ENCODE measurements at regions not wholly inside any gene's neighbourhood (a gene's known extent, or its start where the extent isn't known, plus 50 kb on each side); places are given as distances from the start of the nearest gene placed in this dataset.

GRCh38 chr6:43903739-43904290 lies 133.8 kb downstream of the VEGFA start:
- no peak for DNase-seq (ENCODE audit: low spot score in 2 of 2)
- WGBS: 90% methylated on average over 6 of the region's 7 CpGs
- Histone ChIP-seq H3K36me3 (no peaks in the 10 kb centered on the region), H3K27me3 (peaks cover 2% of the 10 kb centered on the region), H3K9me3 (no peaks in the 10 kb centered on the region), H3K4me1 (no peaks in the 10 kb centered on the region), H3K4me3 (no peak overlapping the region), H3K27ac (no peak overlapping the region)
- TF ChIP-seq CTCF (IDR thresholded peaks at IDR 0.05) (no peak), POLR2AphosphoS5 (IDR thresholded peaks at IDR 0.05) (no peak), POLR2A (IDR thresholded peaks at IDR 0.05) (no peak), EP300 (IDR thresholded peaks at IDR 0.05) (no peak)

- Histone ChIP-seq H3K9me3 (no peaks in the 10 kb centered on the region), H3K27ac (no peak overlapping the region), H3K4me3 (no peak overlapping the region), H3K27me3 (no peaks in the 10 kb centered on the region), H3K36me3 (no peaks in the 10 kb centered on the region), H3K4me1 (no peaks in the 10 kb centered on the region)
- TF ChIP-seq POLR2AphosphoS5 (IDR thresholded peaks at IDR 0.05) (no peak), POLR2A (IDR thresholded peaks at IDR 0.05) (no peak), CTCF (IDR thresholded peaks at IDR 0.05) (no peak), EP300 (IDR thresholded peaks at IDR 0.05) (no peak)
- WGBS: 74% methylated on average over 4 of the region's 4 CpGs
- no peak for DNase-seq (ENCODE audit: low spot score in 2 of 2)
These were observed 131.8 kb downstream of the VEGFA start for GRCh38 chr6:43901733-43902230.

- no peak overlapping the region for H3K4me3 ChIP-seq
- 91% methylated on average over 13 of the region's 13 CpGs for WGBS
- DNase-seq (ENCODE audit: low spot score in 2 of 2): no peak
- no peak for TF ChIP-seq POLR2A (IDR thresholded peaks at IDR 0.05)
- no peak for TF ChIP-seq CTCF (IDR thresholded peaks at IDR 0.05)
- no peak for TF ChIP-seq EP300 (IDR thresholded peaks at IDR 0.05)
- TF ChIP-seq POLR2AphosphoS5 (IDR thresholded peaks at IDR 0.05): no peak
- H3K9me3 ChIP-seq: no peaks in the 10 kb centered on the region
- no peak overlapping the region for H3K27ac ChIP-seq
- H3K4me1 ChIP-seq: no peaks in the 10 kb centered on the region
- H3K36me3 ChIP-seq: no peaks in the 10 kb centered on the region
- H3K27me3 ChIP-seq: no peaks in the 10 kb centered on the region
These were observed 131.1 kb downstream of the VEGFA start for GRCh38 chr6:43900916-43901732.

GRCh38 chr6:43900560-43900915 lies 130.5 kb downstream of the VEGFA start:
- no peak overlapping the region for H3K4me3 ChIP-seq
- H3K27me3 ChIP-seq: no peaks in the 10 kb centered on the region
- no peaks in the 10 kb centered on the region for H3K9me3 ChIP-seq
- 87% methylated on average over 3 of the region's 3 CpGs for WGBS
- TF ChIP-seq CTCF (IDR thresholded peaks at IDR 0.05) (no peak), POLR2A (IDR thresholded peaks at IDR 0.05) (no peak), POLR2AphosphoS5 (IDR thresholded peaks at IDR 0.05) (no peak), EP300 (IDR thresholded peaks at IDR 0.05) (no peak)
- no peak overlapping the region for H3K27ac ChIP-seq
- DNase-seq (ENCODE audit: low spot score in 2 of 2): no peak
- no peaks in the 10 kb centered on the region for H3K36me3 ChIP-seq
- no peaks in the 10 kb centered on the region for H3K4me1 ChIP-seq

- H3K27me3 ChIP-seq: no peaks in the 10 kb centered on the region
- H3K4me3 ChIP-seq: no peak overlapping the region
- no peaks in the 10 kb centered on the region for H3K9me3 ChIP-seq
- no peaks in the 10 kb centered on the region for H3K36me3 ChIP-seq
- TF ChIP-seq CTCF (IDR thresholded peaks at IDR 0.05): no peak
- no peak for TF ChIP-seq EP300 (IDR thresholded peaks at IDR 0.05)
- TF ChIP-seq POLR2A (IDR thresholded peaks at IDR 0.05): no peak
- TF ChIP-seq POLR2AphosphoS5 (IDR thresholded peaks at IDR 0.05): no peak
- no peak for DNase-seq (ENCODE audit: low spot score in 2 of 2)
- 94% methylated on average over 4 of the region's 4 CpGs for WGBS
- no peaks in the 10 kb centered on the region for H3K4me1 ChIP-seq
- H3K27ac ChIP-seq: no peak overlapping the region
These were observed 129.8 kb downstream of the VEGFA start for GRCh38 chr6:43899830-43900229.
